PC-9 (cell line): ENCODE measurements at regions not wholly inside any gene's neighbourhood (a gene's known extent, or its start where the extent isn't known, plus 50 kb on each side); places are given as distances from the start of the nearest gene placed in this dataset.

ENCODE experiments used
- BruUV-seq: library from RNA; stranded (reverse); fragments of 400-500 nt; replicated peaks from 2 replicates; lab custom pipeline; 2021; lab: Mats Ljungman, UMichigan
- CTCF ChIA-PET: fragments of 300-600 bp; sonication (Branson Sonifier 250); formaldehyde crosslinking; loops from one replicate; lab custom pipeline; 2022; ENCODE audit warnings: antibody characterized with exemption; lab: Charles Lee
- POLR2A ChIA-PET: fragments of 300-600 bp; sonication (Branson Sonifier 250); formaldehyde crosslinking; loops from one replicate; lab custom pipeline; 2022; ENCODE audit warnings: antibody characterized with exemption; ENCODE audit not compliant: unreplicated experiment; lab: Charles Lee
- DNase-seq, 2 experiments: peaks; one replicate each; pipeline versions ENCODE4 v3.0.0 to v3.0.0-alpha.2; 2015 to 2022; ENCODE audit warnings: mixed read lengths in 1 of 2
- H2AFZ ChIP-seq: fragments of 200-600 bp; sonication (generic); 2 replicates; pipeline ENCODE4 v1.8.1; 2017; ENCODE audit warnings: antibody characterized with exemption
- H3F3A ChIP-seq: fragments of 200-600 bp; sonication (generic); 2 replicates; pipeline ENCODE4 v1.8.1; 2017; ENCODE audit warnings: antibody characterized with exemption, mild to moderate bottlenecking, low read depth; ENCODE audit not compliant: insufficient read depth
- H3K27ac ChIP-seq: fragments of 200-600 bp; sonication (generic); 2 replicates; pipeline ENCODE4 v1.6.1; 2016; ENCODE audit warnings: mixed run types
- H3K27me3 ChIP-seq: fragments of 200-600 bp; sonication (generic); 2 replicates; pipeline ENCODE4 v1.6.1; 2016; ENCODE audit warnings: low read depth, mixed run types; ENCODE audit not compliant: insufficient read depth
- H3K36me3 ChIP-seq: fragments of 200-600 bp; sonication (generic); 2 replicates; pipeline ENCODE4 v1.6.1; 2016; ENCODE audit warnings: low read depth, mixed run types
- H3K4me1 ChIP-seq: fragments of 200-600 bp; sonication (generic); replicated peaks from 2 replicates; pipeline ENCODE4 v1.6.1; 2016; ENCODE audit warnings: mixed run types; ENCODE audit not compliant: insufficient read depth
- H3K4me2 ChIP-seq: fragments of 200-600 bp; sonication (generic); 2 replicates; pipeline ENCODE4 v1.6.1; 2017; ENCODE audit warnings: mixed run types
- H3K4me3 ChIP-seq: fragments of 200-600 bp; sonication (generic); 2 replicates; pipeline ENCODE4 v1.6.1; 2016; ENCODE audit warnings: mixed run types
- H3K79me2 ChIP-seq: fragments of 200-600 bp; sonication (generic); 2 replicates; pipeline ENCODE4 v1.6.1; 2017; ENCODE audit warnings: low read depth, mixed run types
- H3K9me2 ChIP-seq: fragments of 200-600 bp; sonication (generic); 2 replicates; pipeline ENCODE4 v1.8.1; 2017; ENCODE audit warnings: mild to moderate bottlenecking; ENCODE audit not compliant: insufficient read depth
- H3K9me3 ChIP-seq: fragments of 200-600 bp; sonication (generic); 2 replicates; pipeline ENCODE4 v1.8.1; 2016; ENCODE audit warnings: low read depth; ENCODE audit not compliant: insufficient read depth
- H4K20me1 ChIP-seq: fragments of 200-600 bp; sonication (generic); 2 replicates; pipeline ENCODE4 v1.8.1; 2017; ENCODE audit not compliant: insufficient read depth
- EZH2 ChIP-seq: fragments of 200-600 bp; sonication (generic); IDR thresholded peaks from 2 replicates; pipeline ENCODE4 v1.8.0; 2017; ENCODE audit warnings: antibody characterized with exemption, low read depth
- intact Hi-C: fragments of 100-400 bp; cut with micrococcal nuclease; formaldehyde crosslinking; loops from one replicate; pipeline ENCODE4 v1.10.0; 2022; ENCODE audit not compliant: unreplicated experiment
- TF ChIP-seq, protein P1 (sequence below): fragments of 200-600 bp; sonication (generic); conservative IDR thresholded peaks from 2 replicates; pipeline ENCODE4 v1.6.1; 2017; ENCODE audit warnings: mixed run types, antibody characterized with exemption, mild to moderate bottlenecking, moderate library complexity

DNA sequence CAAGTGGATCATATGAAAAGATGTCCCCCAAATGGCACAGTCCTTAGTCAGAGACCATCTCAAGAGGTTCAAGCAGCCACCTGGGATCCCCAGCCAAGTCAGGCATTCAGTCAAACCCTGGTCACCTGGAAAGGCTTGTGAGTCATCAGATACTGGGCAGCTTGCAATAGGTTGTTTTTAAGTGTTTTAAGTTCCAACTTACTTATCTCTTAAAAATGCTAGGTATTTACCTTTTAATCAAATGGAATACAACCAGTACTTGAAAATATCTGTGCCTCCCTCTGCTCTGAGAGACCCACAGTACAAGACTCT is 262.2 kb downstream of the WDR11 start:
- Histone ChIP-seq H4K20me1 (no peaks in the 10 kb centered on the region), H3K79me2 (no peaks in the 10 kb centered on the region), H3K9me3 (no peaks in the 10 kb centered on the region), H2AFZ (no peak overlapping the region), H3F3A (no peaks in the 10 kb centered on the region), H3K27ac (no peak overlapping the region), H3K9me2 (no peaks in the 10 kb centered on the region), H3K27me3 (no peaks in the 10 kb centered on the region), H3K36me3 (no peaks in the 10 kb centered on the region), H3K4me1 (no peaks in the 10 kb centered on the region), H3K4me2 (no peak overlapping the region), H3K4me3 (no peak overlapping the region)
- CTCF ChIA-PET: no interaction called here
- DNase-seq: no peak
- TF ChIP-seq, protein P1, sequence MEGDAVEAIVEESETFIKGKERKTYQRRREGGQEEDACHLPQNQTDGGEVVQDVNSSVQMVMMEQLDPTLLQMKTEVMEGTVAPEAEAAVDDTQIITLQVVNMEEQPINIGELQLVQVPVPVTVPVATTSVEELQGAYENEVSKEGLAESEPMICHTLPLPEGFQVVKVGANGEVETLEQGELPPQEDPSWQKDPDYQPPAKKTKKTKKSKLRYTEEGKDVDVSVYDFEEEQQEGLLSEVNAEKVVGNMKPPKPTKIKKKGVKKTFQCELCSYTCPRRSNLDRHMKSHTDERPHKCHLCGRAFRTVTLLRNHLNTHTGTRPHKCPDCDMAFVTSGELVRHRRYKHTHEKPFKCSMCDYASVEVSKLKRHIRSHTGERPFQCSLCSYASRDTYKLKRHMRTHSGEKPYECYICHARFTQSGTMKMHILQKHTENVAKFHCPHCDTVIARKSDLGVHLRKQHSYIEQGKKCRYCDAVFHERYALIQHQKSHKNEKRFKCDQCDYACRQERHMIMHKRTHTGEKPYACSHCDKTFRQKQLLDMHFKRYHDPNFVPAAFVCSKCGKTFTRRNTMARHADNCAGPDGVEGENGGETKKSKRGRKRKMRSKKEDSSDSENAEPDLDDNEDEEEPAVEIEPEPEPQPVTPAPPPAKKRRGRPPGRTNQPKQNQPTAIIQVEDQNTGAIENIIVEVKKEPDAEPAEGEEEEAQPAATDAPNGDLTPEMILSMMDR: no peak
- no peak for TF ChIP-seq EZH2
- POLR2A ChIA-PET: no interaction called here
- intact Hi-C loops: no loop called here
- BruUV-seq: no TSS peak

GRCh38 chr10:121113911-121114310 is 262.7 kb downstream of the WDR11 start:
- no peaks in the 10 kb centered on the region for H3K4me1 ChIP-seq
- H3K27me3 ChIP-seq: no peaks in the 10 kb centered on the region
- H3F3A ChIP-seq: no peaks in the 10 kb centered on the region
- ChIA-PET CTCF (no interaction called here), POLR2A (no interaction called here)
- H3K79me2 ChIP-seq: no peaks in the 10 kb centered on the region
- no peaks in the 10 kb centered on the region for H4K20me1 ChIP-seq
- no peaks in the 10 kb centered on the region for H3K9me2 ChIP-seq
- H2AFZ ChIP-seq: no peak overlapping the region
- no peak overlapping the region for H3K27ac ChIP-seq
- BruUV-seq: no TSS peak
- DNase-seq: no peak
- no peak overlapping the region for H3K4me2 ChIP-seq
- TF ChIP-seq EZH2: no peak
- TF ChIP-seq, protein P1: no peak
- no peaks in the 10 kb centered on the region for H3K36me3 ChIP-seq
- H3K4me3 ChIP-seq: no peak overlapping the region
- no peaks in the 10 kb centered on the region for H3K9me3 ChIP-seq
- intact Hi-C loops: no loop called here

- H3F3A ChIP-seq: no peaks in the 10 kb centered on the region
- BruUV-seq: no TSS peak
- no peaks in the 10 kb centered on the region for H3K4me1 ChIP-seq
- DNase-seq: no peak
- H3K27me3 ChIP-seq: no peaks in the 10 kb centered on the region
- no peak overlapping the region for H3K4me3 ChIP-seq
- no peak overlapping the region for H3K4me2 ChIP-seq
- H3K79me2 ChIP-seq: no peaks in the 10 kb centered on the region
- POLR2A ChIA-PET: no interaction called here
- H3K36me3 ChIP-seq: no peaks in the 10 kb centered on the region
- H3K9me2 ChIP-seq: no peaks in the 10 kb centered on the region
- no peak overlapping the region for H2AFZ ChIP-seq
- no peaks in the 10 kb centered on the region for H3K9me3 ChIP-seq
- intact Hi-C loops: no loop called here
- H4K20me1 ChIP-seq: no peaks in the 10 kb centered on the region
- CTCF ChIA-PET: no interaction called here
- H3K27ac ChIP-seq: no peak overlapping the region
- TF ChIP-seq, protein P1: no peak
- TF ChIP-seq EZH2: no peak
Measured at GRCh38 chr10:121115154-121115553, 264.0 kb downstream of the WDR11 start.
